ENCODE measurements at regions not wholly inside any gene's neighbourhood (a gene's known extent, or its start where the extent isn't known, plus 50 kb on each side); places are given as distances from the start of the nearest gene placed in this dataset.

DNA sequence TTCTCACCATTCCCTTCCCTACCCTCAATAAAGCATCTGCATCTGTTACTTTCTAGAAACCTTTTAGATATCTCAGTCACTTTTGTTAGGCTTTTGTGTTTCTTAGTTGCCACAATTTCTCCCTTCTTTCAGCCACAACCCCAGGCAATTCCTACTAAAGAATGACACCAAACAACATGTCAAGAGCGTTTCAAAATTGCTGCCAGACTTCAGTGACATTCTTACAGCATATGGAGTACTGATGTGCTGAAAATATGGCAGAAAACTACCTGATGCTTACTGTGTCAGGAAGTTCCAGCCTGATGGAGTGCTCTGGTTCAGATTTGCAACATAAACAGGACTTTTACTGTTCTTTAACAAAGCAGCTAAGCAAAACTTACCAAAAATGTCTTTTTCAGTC is 957.7 kb upstream of the POU3F3 start:
- no peak overlapping the region for H3K4me3 ChIP-seq (ENCODE audit: low read depth, low read length)
- TF ChIP-seq, protein P1, sequence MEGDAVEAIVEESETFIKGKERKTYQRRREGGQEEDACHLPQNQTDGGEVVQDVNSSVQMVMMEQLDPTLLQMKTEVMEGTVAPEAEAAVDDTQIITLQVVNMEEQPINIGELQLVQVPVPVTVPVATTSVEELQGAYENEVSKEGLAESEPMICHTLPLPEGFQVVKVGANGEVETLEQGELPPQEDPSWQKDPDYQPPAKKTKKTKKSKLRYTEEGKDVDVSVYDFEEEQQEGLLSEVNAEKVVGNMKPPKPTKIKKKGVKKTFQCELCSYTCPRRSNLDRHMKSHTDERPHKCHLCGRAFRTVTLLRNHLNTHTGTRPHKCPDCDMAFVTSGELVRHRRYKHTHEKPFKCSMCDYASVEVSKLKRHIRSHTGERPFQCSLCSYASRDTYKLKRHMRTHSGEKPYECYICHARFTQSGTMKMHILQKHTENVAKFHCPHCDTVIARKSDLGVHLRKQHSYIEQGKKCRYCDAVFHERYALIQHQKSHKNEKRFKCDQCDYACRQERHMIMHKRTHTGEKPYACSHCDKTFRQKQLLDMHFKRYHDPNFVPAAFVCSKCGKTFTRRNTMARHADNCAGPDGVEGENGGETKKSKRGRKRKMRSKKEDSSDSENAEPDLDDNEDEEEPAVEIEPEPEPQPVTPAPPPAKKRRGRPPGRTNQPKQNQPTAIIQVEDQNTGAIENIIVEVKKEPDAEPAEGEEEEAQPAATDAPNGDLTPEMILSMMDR (IDR thresholded peaks at IDR 0.05; ENCODE audit: low read depth, low read length, missing control alignments), result no peak
- DNase-seq, result no peak
- no peaks in the 10 kb centered on the region for H3K36me3 ChIP-seq (replicated peaks)
- H3K27ac ChIP-seq, result no peak overlapping the region
- H3K27me3 ChIP-seq (replicated peaks), result no peaks in the 10 kb centered on the region
- in situ Hi-C loops (cut with HindIII; ENCODE audit: low pct_ligation_motif_present, low sequenced_read_pairs), result no loop called here

DNA sequence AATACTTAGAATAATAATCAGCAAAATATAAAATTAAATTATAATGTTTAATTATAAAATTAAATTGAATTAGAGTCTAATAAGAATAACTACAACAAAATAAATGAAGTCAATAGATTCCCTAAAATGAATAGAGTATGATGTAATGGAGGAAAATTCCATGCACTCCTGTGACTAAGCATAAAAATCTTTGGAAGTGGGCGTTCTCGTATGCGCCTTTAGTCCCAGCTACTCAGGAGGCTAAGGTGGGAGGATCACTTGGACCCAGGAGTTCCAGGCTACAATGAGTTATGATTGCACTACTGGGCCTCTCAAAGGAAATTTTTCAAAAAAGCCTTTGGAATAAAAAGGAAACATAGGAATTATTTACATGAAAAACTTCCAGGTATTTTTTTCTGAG is 955.4 kb upstream of the POU3F3 start:
- Histone ChIP-seq H3K4me3 (ENCODE audit: low read depth, low read length) (no peak overlapping the region), H3K27ac (no peak overlapping the region), H3K27me3 (replicated peaks) (no peaks in the 10 kb centered on the region), H3K36me3 (replicated peaks) (no peaks in the 10 kb centered on the region)
- DNase-seq, result no peak
- TF ChIP-seq, protein P1 (IDR thresholded peaks at IDR 0.05; ENCODE audit: low read depth, low read length, missing control alignments), result no peak
- in situ Hi-C loops (cut with HindIII; ENCODE audit: low pct_ligation_motif_present, low sequenced_read_pairs), result no loop called here

DNA sequence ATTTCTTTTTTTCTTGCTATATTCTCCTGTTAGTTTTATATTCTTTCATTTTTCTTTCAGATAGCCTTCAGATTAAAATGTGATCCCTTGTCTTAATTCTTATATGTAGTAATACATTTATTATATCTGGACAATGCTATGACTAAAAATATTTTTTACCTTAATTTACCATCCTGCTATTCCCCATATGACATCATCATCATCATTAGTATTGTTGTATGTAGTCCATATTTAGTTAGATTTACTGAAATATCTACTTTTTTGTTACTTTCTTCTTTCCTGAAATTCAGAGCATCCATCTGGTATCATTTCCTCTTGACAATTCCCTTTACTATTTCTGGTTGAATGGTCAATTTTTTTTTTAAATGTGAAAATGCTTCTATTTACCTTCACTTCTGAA is 951.6 kb upstream of the POU3F3 start:
- in situ Hi-C loops (cut with HindIII; ENCODE audit: low pct_ligation_motif_present, low sequenced_read_pairs), result no loop called here
- TF ChIP-seq, protein P1 (IDR thresholded peaks at IDR 0.05; ENCODE audit: low read depth, low read length, missing control alignments), result no peak
- Histone ChIP-seq H3K27me3 (replicated peaks) (no peaks in the 10 kb centered on the region), H3K4me3 (ENCODE audit: low read depth, low read length) (no peak overlapping the region), H3K27ac (no peak overlapping the region), H3K36me3 (replicated peaks) (no peaks in the 10 kb centered on the region)
- no peak for DNase-seq

DNA sequence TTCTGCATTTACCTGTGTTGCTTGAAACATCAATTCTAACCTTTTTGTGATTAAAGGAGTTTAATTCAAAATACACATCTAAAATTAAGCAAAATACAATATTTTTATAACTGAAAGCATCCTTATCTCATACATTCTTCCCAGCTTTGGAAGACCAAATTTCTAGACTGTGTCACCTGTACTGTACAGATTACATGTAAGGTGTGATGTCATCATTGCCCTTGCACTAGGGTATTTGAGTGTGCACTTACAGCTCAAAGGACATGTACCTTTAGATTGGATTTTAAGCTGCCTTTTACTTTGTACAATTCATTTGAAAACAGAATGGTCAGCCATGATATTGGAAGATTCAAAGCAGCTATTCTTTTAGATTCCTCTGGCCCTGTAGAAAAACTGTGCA is 932.8 kb upstream of the POU3F3 start:
- in situ Hi-C loops (cut with HindIII; ENCODE audit: low pct_ligation_motif_present, low sequenced_read_pairs), result no loop called here

DNA sequence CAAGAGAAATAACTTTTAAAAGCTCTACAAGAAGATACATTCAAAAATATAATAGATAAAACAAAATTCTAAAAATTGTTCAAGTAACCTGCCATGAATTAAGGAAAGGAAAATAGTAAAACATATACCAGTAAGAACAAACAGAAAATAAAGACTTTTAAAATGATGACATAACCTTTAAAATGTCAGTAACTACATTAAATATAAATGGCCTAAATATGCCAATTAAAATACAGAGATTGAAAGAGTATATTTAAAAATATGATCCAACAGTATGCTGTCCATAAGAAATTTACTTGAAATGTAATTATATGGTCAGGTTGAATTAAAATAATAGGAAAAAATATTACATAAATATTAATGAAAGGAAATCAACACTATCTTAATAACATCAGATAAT is 911.7 kb upstream of the POU3F3 start:
- H3K36me3 ChIP-seq (replicated peaks), result no peaks in the 10 kb centered on the region
- H3K27me3 ChIP-seq (replicated peaks), result no peaks in the 10 kb centered on the region
- no peak overlapping the region for H3K27ac ChIP-seq
- DNase-seq, result no peak
- H3K4me3 ChIP-seq (ENCODE audit: low read depth, low read length), result no peak overlapping the region
- in situ Hi-C loops (cut with HindIII; ENCODE audit: low pct_ligation_motif_present, low sequenced_read_pairs), result no loop called here
- TF ChIP-seq, protein P1 (IDR thresholded peaks at IDR 0.05; ENCODE audit: low read depth, low read length, missing control alignments), result no peak

More for the DNA sequence above, 932.8 kb upstream of the POU3F3 start:
- no peak overlapping the region for H3K4me3 ChIP-seq (ENCODE audit: low read depth, low read length)
- TF ChIP-seq, protein P1 (IDR thresholded peaks at IDR 0.05; ENCODE audit: low read depth, low read length, missing control alignments), result no peak
- DNase-seq, result no peak
- no peak overlapping the region for H3K27ac ChIP-seq
- H3K36me3 ChIP-seq (replicated peaks), result no peaks in the 10 kb centered on the region
- no peaks in the 10 kb centered on the region for H3K27me3 ChIP-seq (replicated peaks)

DNA sequence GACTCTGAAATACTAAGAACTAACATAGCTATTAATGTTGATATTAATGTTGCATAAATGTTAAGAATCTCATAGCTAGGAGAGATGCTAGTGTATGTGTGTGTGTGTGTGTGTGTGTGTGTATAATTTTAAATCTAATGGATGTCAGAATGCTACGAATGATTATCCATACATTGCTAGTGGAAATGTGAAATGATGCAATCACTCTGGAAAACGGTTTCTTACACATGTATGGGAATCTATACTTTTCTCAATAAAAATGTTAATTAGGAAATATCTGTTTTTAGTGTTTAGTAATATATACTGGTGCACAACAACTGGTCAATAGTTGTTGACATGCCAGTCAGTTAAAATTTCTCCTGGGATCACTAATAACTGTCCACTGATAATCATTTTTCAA is 908.8 kb upstream of the POU3F3 start:
- Histone ChIP-seq H3K36me3 (replicated peaks) (no peaks in the 10 kb centered on the region), H3K27ac (no peak overlapping the region), H3K27me3 (replicated peaks) (no peaks in the 10 kb centered on the region), H3K4me3 (ENCODE audit: low read depth, low read length) (no peak overlapping the region)
- in situ Hi-C loops (cut with HindIII; ENCODE audit: low pct_ligation_motif_present, low sequenced_read_pairs), result no loop called here
- DNase-seq, result no peak
- TF ChIP-seq, protein P1 (IDR thresholded peaks at IDR 0.05; ENCODE audit: low read depth, low read length, missing control alignments), result no peak
